ENCODE measurements at regions not wholly inside any gene's neighbourhood (a gene's known extent, or its start where the extent isn't known, plus 50 kb on each side); places are given as distances from the start of the nearest gene placed in this dataset.
A peak's percentile ranks its signal among the peaks of the same experiment; 100 is the strongest.

DNA sequence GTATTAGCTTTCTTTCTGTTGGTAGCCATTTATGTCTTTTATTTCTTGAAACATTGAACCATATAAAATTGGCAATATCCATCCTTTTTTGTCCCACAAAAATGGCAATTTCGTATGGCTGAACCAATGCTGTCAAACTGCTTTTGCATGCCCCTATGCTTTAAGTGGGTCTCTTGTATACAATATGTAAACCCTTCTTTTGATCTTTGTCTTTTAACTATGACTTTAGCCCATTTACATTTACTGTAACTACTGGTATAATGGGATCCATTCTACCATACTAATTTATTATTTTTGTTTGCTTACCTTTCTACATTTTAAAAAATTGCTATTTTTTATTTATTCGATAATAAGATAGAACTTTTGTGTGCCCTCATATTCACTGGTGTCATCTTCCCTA, 93.4 kb downstream of the TENT4A start:
- H3K4me3 ChIP-seq (ENCODE audit: control insufficient read depth, low read depth, low read length): no peak overlapping the region
- TF ChIP-seq, protein P1, sequence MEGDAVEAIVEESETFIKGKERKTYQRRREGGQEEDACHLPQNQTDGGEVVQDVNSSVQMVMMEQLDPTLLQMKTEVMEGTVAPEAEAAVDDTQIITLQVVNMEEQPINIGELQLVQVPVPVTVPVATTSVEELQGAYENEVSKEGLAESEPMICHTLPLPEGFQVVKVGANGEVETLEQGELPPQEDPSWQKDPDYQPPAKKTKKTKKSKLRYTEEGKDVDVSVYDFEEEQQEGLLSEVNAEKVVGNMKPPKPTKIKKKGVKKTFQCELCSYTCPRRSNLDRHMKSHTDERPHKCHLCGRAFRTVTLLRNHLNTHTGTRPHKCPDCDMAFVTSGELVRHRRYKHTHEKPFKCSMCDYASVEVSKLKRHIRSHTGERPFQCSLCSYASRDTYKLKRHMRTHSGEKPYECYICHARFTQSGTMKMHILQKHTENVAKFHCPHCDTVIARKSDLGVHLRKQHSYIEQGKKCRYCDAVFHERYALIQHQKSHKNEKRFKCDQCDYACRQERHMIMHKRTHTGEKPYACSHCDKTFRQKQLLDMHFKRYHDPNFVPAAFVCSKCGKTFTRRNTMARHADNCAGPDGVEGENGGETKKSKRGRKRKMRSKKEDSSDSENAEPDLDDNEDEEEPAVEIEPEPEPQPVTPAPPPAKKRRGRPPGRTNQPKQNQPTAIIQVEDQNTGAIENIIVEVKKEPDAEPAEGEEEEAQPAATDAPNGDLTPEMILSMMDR (IDR thresholded peaks at IDR 0.05; ENCODE audit: control insufficient read depth, insufficient read depth, low read depth, low read length, missing control alignments): no peak
- no peak for DNase-seq (ENCODE audit: low read depth)

DNA sequence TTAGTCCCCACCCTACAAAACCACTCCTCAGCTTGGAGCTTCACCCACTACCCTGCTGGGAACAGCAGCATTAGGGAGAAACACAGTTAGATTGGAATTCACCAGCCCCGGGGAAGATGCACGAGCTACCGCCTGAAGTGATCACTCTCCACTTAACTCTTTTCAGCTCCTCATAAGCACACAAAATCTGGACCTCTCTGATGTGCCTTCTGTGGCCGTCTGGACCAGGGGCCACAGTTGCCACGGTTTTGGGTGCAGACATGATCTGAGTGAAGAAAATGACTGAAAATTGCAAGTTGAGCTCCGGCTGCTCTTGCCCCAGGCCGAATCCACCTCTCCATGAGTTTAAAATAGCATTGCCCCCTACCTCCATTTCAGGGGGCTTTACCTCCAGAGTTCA, 95.2 kb downstream of the TENT4A start:
- H3K4me3 ChIP-seq (ENCODE audit: control insufficient read depth, low read depth, low read length): no peak overlapping the region
- no peak for DNase-seq (ENCODE audit: low read depth)
- TF ChIP-seq, protein P1 (IDR thresholded peaks at IDR 0.05; ENCODE audit: control insufficient read depth, insufficient read depth, low read depth, low read length, missing control alignments): no peak

DNA sequence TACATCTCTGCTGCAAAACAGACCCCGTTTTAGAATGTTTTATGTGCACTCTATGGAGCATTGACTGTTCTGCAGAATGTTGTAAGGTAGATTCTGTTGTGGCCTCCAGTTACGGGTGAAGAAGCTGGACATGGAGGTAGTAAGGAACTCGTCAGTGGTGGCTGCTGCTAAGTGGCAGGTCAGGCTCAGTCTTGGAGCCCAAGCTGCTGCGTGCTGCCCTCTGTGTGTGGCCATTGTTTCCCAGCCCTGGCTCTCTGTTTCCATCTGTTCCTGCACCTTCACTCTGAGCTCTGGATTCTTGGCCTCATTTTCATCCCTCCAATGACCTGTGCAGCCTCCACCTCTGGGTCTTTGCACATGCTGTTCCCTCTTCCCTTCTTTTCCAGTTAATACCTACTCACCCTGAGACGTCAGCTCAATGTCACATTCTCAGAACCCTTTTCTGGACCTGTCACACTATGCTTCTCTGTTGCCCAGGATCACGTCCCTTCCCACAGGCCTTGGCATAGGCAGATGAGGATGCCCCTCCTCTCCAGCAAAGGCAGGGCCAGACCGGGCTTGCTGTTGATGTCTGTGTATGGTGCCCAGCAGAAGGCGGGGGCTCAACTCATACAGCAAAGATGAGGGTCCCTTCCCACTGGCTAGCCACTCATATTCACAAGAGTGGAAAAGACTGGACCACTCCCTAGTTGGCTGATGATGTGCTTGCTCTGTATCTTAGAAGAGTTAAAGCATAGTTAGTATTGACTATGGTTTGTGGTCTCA, 97.6 kb downstream of the TENT4A start:
- DNase-seq (ENCODE audit: low read depth): no peak
- no peak overlapping the region for H3K4me3 ChIP-seq (ENCODE audit: control insufficient read depth, low read depth, low read length)
- TF ChIP-seq, protein P1 (IDR thresholded peaks at IDR 0.05; ENCODE audit: control insufficient read depth, insufficient read depth, low read depth, low read length, missing control alignments): no peak

DNA sequence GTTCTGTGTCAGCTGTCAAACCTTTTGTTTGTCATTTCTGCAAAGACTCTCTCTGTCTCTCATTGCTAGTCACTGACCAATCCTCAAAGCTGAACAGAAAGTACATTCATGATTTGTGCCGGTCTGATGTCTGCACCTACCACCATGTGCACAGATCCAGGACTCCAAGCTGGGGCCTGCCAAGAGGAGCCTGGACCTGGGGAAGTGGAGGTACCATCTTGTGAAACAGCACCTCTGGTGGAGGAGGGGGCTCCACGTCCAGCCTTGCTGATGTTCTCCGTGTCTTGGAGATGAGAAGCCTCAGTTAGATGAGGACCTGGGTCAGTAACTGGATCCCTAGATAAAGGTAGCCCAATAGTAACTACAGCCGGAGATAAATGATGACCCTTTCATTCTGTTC, 98.9 kb downstream of the TENT4A start:
- no peak overlapping the region for H3K4me3 ChIP-seq (ENCODE audit: control insufficient read depth, low read depth, low read length)
- TF ChIP-seq, protein P1 (IDR thresholded peaks at IDR 0.05; ENCODE audit: control insufficient read depth, insufficient read depth, low read depth, low read length, missing control alignments): no peak
- no peak for DNase-seq (ENCODE audit: low read depth)

DNA sequence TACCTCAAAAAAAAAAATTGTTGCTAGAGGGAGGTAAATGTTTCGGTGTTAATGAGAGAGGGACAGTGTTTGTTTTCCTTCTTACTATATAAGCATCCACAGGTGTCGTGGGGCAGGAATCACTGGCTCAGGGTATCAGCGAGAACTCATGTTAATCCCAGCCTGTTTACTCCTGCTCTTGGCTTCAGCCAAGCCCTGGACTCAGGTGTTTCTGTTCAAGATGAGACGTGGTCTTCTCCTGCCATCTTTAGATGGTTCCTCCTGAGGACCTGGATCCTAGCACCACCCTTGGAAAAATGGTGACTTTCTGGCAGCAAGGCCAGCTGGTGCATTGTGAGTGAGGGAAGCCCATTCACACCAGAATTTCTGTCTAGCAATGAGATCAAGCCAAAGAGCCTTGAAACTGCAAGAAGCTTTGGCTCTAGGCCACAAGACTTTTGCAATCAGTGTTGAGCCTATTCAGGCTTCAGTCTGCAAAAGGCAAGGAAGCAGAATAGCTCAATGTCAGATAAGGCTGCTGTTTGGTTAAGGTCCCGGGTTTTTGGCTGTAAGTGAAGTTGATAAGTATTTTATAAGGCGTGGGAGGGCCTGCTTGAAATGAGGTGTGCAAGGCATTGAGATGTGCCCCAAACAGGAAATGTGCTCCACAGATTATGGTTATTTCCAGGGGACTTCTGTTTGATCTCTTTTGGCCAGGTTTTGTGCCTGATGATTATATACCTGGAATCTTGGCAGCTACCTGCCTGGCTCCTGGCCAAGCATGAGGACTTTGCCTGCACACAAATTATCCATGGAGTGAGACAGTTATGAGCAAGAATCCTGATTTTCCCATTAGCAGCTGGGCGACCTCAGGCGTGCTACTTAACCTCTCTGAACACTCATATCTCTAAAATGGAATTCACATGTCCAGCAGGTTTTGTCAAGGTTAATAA, 99.8 kb downstream of the TENT4A start:
- no peak overlapping the region for H3K4me3 ChIP-seq (ENCODE audit: control insufficient read depth, low read depth, low read length)
- DNase-seq (ENCODE audit: low read depth): peak; percentile 35
- TF ChIP-seq, protein P1 (IDR thresholded peaks at IDR 0.05; ENCODE audit: control insufficient read depth, insufficient read depth, low read depth, low read length, missing control alignments): no peak

DNA sequence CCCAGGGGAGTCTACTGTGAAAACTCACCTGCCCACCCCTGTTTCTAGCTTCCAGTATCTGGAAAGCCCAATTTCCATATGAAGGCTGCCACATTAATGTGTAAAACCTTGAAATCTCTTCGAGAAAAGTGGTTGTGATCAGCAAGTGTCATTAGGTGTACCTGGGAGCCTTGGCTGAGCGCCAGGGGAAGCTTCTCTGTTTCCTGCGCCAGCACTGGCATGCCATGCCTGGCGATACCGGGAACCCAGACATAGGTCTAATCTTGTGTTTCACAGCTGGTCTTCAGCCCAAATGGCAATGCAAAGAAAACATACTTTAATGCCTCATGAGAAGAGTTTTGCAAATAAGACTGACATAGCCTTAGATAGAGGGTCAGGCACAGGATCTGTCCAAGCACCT, 101.6 kb downstream of the TENT4A start:
- DNase-seq (ENCODE audit: low read depth): no peak
- no peak overlapping the region for H3K4me3 ChIP-seq (ENCODE audit: control insufficient read depth, low read depth, low read length)
- TF ChIP-seq, protein P1 (IDR thresholded peaks at IDR 0.05; ENCODE audit: control insufficient read depth, insufficient read depth, low read depth, low read length, missing control alignments): no peak

Data from AG09309 (cell line).